GM03348 (cell line): ENCODE measurements at regions not wholly inside any gene's neighbourhood (a gene's known extent, or its start where the extent isn't known, plus 50 kb on each side); places are given as distances from the start of the nearest gene placed in this dataset.

Experiments
- DNase-seq: peaks from one replicate; pipeline ENCODE4 v3.0.0; 2012; ENCODE audit warnings: low spot score

DNA sequence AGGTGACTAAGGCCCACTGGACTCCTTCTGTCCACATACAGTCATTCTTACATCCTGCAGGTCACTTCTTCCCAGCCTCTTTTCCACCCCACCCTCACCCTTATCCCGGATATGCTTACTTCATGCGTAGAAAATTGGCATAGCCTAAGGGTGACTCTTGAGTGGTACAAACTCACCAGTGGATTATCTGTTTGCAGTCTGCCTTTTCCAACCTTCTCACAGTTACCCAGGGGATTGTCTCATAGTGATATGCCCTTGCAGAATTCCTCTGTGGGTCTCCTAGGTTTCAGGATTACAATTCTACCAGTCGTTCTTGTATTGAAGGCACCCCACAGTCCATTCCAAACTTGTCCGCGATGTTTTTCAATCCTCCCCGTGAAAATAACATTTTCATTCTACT, 752.9 kb upstream of the HS6ST1 start:
- no peak for DNase-seq

DNA sequence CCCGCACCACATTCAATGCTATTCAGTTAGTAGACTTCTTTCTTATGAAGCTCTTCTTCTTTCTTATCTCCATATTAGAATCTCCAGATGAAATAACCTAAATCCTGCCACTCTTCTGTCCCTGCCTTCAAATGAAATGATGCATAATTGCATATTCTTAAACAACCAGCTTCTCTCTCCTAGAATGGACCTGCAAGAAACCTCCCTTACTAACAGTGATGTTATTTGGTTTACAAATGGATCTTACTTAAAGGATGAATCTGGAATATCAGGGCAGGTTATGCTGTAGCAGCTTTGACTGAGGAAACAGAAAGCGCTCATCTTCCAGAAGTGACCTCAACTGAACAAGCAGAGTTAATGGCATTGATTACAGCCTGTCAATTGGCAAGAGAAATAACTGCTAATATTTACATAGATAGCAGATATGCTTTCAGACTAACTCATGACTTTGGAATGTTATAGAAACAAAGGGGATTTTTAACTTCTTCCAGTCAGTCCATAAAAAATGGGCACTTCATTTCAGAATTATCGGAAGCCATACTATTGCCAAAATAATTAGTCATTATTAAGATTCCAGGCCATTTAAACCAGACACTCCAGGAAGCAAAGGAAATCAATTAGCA, 755.7 kb upstream of the HS6ST1 start:
- no peak for DNase-seq

DNA sequence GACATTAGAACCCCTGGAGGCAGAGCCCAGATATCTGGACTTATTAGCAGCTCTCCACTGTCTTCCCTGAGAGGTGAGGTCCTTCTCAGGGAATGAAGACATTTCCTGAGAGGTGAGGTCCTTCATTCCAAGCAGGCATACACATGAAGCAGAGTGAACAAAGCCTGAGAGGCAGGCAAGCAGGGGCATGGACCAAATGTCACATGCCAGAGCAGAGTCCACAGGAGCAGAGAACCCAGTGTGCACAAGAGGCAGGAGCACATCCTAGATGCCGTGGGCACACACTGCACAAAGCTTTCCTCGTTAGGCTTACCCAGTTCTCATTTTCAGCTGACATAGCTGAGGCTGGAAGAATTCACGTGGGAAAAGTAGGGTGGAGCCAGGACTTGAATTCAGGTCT, 759.9 kb upstream of the HS6ST1 start:
- DNase-seq = no peak

DNA sequence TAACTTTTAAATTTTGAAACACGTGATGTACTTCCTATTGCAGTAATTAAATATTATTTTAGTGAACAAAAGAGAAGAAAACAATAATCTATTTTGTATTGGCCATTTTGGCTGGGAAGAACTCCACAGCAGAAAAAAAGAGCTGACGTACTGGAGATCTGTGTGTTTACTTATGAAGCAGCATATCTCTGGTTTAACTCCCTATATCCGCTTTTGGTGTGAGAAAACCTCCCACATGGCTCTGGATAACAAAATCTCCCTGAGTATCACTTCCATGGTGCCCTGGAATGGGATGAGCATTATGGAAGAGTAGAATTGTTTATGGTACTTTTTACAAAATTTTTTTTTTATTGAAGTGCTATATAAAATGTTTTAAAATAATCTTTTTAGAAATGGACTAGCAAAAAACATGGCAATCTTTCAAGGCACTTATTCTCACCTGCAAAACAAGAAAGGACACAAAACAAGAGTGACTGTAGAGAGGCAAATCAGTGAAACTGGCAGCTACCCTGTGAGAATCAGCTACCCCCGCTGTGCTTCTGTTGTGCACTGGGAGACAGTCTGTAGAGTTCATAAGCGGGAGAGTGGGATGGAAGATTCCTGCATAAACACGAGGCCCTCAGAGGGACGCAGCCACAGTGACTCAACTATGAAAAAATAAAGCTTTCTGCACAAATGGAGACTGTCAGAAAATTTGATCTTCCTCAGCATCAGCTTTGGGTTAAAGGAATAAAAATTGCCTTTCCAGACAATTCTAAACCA, 762.2 kb upstream of the HS6ST1 start:
- no peak for DNase-seq

DNA sequence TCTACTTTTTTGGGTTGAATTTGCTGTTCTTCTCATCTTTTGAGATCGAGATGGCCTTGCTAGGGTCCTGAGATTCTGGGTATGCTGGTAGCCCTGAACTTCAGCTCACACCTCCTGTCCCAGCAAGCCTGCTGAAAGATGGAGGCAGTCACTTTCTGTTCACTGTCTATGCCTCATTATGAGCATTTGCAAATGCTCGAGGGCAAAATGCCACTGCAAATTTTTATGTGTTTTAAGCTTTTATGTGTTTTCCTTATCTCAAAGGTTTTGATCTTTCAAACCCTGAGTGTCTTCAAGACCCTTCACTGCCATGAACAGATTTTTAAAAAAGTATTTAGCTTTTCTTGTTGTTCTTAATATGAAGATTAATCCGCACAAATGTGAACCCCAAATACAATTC, 766.7 kb upstream of the HS6ST1 start:
- no peak for DNase-seq

DNA sequence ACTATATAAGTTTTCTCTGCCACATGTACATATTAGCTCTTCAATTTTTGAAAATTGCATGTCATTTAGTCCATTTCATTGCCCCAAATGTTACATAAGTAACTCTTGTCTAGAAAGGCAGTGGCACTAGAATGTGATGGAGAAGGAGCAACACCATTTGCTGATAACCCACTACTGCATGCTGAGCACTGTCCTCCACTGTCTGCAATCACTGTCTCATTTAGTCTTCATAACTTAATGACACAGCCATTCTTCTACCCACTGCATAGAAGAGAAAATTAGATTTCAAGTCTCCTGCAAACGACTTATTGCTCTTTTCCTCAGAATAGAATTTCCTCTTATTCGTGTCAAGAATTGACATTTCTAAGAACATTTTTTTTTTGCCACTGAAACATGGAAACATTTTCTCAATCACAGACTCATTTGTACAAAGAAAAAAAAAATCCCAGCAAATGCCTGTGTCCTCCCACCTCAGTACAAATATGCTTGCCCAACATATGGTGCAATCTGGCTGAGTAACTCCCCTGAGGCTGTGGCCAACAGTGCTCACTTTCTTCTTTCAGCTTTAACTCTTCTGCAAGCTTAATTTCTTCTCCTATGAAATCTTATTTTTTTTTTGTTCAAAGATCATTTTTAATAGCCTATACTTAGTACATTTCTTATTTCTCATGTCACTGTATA, 768.6 kb upstream of the HS6ST1 start:
- peak; percentile 12 for DNase-seq

DNA sequence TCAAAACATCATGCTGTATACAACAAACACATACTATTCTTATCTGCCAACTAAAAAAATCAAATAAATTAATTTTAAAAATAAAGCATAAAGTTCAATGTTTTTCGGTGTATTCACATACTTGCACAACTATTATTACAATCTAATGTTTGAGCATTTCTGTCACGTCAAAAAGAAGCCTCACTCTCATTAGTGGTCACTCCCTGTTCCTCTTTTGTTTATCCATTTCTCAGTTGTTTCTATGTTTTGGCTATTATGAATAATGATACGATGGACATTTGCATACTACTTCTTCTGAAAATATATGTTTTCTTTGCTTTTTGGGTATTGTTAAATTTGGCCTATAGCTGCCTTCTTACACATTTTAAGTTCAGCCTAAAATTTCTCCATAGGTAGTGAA, 773.0 kb upstream of the HS6ST1 start:
- no peak for DNase-seq

DNA sequence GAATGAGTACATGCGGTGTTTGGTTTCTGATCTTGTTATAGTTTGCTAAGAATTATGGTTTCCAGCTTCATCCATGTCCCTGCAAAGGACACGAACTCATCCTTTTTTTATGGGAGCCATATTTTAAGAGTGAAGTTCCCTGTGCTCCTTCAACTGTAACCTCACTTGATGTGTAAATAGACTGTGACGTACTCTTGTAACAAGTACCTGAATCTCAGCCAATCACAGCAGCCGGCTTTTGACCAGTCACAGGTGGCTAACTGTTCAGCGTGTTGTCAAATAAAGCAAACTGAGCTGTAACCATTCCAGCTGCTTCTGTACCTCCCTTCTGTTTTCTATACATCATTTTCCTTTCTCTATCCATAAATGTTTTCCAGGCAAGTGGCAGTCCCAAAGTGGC, 774.3 kb upstream of the HS6ST1 start:
- no peak for DNase-seq

DNA sequence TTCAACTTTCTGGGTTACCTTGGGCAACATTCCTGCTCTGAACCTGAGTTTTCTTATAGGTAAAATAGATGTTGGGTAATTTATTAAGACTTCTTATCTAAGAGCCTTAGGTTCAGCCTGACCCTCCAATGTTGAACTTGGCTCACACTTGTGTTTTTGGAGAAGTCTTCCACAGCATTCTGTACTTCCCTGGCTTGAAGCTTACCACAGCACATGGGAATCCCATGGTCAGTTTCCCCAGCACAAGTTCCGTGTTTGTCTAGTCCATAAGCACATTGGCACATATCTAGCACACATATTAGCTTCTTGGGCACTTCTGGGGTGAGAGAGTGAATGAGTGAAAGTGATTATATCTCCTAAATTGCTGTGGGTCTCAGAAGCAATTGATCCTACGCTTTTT, 782.5 kb upstream of the HS6ST1 start:
- DNase-seq = no peak

DNA sequence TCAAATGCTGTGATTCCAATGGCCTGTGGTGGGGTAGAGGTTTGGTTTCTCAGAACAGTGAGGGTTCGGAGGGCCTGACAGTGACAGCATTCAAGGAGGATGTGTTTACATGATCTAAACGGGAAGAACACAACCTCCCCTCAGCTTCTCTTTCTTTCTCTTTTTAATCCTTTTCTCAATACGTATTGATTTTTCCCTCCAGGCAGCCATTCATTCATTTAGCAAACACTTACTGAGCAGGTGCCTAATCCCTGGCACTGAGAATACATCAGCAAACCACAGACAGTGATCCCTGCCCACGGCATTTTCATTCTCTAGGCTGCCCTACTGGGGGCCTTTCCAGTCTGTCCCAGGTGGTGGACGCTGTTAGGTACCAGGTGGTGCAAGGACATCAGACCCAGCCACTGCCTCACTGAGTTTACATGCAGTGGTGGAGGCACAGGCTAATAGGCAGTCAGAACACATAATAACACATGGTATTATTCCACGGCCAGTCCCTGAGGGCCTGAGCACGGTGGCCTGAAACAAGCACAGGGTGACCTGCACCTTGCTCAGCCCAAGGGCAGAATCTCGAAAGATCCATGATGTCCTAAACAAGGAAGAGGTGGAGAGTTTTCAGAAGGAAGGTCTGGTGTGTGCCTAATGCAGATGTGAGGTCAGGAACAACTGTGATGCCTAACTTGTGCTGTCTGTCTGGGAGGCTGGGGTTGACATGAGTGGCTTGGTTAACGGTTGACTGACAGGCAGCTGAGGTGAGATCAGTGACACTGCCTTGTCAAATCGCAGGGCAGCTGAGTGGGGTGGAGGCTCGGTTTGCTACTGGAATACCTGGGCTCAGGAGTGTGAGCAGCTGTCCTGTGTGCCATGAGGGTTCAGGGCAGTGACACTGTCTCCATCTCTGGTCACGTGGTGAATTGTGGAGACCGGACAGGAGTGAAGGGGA, 785.5 kb upstream of the HS6ST1 start:
- DNase-seq = no peak

DNA sequence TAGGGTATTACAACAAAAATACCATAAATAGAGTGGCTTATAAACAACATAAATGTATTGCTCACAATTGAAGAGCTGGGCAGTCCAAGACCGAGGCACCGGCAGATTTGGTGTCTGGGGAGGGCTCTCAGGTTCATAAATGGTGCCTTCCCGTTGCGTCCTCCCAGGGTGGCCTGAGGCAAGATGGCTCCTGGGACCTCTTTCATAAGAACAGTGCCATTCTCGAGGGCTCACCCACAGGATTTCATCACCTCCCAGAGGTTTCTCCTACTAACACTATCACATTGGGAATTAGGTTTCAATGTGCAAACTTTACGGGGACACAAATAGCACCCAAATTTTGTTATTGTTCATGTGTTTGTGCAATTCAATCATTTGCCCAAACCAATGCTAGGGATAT, 793.5 kb upstream of the HS6ST1 start:
- DNase-seq = no peak

DNA sequence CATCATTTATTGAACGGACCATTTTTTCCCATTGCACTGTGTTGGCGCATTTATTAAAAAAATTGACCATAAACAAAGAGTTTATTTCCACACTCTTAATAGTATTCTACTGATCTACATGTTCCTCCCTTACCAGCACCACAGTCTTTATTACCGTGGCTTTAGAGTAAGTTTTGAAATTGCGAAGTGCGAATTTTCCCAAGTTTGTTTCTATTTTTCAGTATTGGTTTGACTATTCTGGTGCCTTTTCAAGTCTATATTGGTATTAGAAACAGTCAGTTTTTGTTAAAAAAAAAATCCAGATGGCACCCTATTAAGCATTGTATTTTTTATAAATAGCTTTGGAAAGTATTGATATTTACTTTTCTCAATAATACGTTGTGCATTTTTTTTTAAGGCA, 795.1 kb upstream of the HS6ST1 start:
- DNase-seq = no peak

DNA sequence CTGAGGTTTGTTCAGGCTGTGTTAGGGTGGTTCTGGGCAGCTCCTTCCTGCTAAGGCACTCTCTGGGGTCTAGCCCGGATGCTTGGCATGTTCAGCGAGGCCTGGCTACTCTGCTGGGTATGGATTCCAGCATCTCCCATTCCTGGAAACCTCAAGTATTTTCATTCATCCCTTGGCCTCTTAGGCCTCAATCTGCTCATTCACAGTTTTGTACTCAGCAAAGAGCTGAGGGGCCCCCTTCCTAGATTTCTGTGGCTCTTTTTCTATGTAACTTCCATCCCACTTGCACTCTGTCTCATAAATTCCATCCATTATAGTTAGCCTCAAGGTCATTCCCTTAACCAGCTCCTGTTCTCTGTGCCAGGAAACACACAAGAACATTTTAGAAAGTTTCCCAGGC, 798.8 kb upstream of the HS6ST1 start:
- DNase-seq = no peak

DNA sequence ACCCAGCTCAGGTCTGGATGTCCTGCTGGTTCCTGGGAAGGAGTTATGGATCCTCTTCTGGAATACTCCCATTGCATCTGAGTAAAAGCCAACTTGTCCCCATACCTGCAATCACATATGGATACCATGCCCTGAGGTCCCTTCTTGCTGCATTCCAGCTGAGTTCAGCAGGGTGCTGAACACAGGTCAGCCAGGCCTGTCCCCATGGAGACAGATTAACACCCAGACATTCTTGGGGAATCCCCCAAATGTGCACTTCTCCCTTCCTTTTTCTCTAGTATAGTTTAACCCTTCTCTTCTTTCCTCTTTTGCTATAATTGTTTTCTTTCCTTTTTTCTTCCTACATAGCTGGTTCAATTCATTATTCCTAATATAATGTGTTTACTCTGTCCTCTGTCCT, 799.6 kb upstream of the HS6ST1 start:
- no peak for DNase-seq

DNA sequence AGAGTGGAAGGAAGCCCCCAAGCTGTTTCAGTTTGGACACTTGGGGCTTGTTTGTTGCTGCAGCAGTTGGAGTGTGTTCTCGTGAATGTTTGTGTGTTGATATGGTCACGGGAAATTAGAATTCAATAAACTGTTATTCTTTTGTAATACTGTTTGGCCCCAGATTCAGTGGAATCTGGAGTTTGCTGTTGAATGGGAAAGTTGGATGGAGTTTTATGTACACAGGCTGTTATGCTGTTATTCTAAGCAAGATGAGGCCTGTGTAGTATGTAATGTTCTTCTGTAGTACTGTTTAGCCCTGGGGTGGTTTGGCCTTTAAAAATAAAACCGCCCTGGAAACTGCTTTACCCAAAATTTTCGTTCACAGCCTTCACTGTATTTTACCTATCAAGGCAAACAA, 810.4 kb upstream of the HS6ST1 start:
- no peak for DNase-seq

DNA sequence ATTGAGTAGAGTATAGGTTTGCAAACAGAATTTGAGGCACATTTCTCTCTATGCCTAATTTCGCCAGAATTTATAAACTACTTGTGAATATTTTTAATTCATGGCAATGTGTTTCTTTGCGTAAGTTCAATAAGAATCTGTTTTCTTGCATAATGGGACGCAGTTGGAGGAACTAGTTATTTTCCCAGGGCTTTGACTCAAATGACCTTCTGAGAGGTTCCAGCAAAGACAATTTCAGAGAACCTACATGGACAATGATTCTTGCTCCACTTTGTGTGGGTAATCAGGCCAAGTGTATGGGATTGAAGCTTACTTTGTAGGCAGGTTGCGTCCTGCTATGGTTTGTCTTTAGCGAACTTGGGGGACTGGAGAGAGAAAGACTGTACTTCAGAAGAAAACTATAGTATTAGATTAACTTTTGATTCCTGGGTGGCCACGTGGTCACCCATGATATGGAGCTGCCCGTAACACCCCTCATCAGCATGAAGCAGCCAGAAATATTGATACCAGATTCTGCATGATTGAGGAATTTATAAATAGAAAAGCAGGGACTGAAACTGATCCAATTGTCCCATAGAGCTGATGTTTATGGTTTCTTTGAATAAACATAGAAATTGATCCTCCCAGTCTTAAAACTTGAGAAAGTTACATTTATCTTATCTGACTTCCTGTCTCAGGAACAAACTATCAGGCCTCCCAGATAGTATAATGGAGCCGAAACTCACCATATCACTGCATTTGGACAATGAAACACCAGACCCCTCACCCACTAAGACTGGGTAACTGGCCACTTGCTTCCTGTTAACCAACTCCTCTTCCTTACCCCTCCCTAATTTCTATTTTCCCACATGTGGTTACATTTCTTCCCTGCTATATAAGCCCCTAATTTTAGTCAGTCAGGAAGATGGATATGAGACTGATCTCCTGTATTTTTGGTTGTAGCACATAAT, 815.3 kb upstream of the HS6ST1 start:
- DNase-seq = no peak

DNA sequence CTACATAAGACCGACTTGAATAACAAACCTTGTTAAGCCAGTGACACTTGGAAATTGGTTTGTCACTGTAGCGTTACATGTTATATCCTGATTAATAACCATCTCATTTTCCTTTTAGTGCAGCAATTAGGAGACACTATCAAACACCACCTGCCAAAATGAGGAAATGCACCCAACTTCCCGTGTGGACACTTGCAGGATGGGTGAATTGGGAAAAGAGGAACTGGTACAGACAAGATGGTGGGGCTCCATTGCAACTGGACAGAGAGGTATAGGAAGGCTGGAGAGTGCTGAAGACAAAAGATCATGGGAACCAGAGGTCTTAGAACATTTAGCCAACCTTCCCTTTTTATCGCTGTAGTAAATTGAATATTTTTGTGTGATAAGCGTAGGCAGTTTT, 816.3 kb upstream of the HS6ST1 start:
- DNase-seq = no peak

DNA sequence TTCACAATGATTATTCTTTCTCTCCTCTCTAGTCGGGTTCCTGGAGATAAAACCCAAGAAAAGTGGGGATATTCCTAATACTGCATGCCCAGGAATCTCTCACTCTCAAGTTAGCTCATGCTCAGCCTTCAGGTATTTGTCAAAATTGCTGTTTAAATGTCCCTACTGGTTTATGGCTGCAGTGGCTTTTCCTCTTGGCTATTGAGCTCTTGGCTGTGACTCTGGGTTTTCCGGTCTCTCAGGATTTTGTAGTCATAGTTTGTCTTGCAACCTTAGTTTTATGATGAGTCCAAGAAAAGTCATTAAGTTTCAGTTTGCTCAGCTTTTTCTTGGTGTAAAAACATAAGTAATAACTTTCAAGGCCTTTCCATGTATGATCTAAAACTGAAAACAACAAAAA, 820.7 kb upstream of the HS6ST1 start:
- DNase-seq = no peak

DNA sequence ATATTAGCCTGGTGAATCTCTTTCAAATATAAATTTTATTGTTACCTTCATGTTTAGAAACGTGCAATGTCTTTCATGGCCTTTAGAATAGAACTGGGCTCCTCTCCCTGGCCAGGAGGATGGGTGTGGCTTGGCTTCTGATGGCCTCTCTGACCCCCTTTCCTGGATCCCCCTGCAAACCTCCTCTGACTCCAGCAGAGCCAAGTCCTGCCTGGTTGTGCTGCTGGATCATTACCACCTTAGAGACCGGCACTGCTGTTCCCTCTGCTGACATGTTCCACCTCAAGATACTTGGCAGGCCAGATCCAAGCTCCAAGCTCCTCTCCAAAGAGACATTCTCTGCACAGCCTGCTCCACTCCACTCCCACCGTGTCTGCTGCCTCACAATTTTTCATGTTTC, 823.8 kb upstream of the HS6ST1 start:
- DNase-seq = no peak

DNA sequence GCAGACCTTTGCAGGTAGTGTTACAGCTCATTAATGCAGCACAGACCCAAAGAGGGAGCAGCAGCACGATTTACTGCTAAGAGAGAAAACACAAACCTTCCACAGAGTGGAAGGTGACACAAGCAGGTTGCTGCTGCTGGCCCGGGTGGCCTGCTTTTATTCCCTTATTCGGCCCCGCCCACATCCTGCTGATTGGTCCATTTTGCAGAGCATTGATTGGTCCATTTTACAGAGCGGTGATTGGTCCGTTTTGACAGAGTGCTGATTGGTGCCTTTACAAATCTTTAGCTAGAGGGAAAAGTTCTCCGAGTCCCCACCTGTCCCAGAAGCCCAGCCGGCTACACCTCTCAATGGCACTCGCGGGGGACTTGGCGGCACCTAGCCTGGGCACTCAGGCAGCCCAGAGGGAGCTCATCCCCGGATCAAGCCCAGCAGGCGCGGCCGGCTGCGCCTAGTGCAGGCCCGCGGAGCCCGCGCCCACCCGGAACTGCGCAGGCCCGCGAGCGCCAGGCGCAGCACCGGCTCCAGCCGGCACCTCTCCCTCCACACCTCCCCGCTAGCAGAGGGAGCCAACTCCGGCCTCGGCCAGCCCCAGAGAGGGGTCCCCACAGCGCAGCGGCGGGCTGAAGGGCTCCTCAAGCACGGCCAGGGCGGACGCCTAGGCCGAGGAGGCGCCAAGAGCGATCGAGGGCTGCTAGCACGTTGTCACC, 825.6 kb upstream of the HS6ST1 start:
- DNase-seq = no peak

DNA sequence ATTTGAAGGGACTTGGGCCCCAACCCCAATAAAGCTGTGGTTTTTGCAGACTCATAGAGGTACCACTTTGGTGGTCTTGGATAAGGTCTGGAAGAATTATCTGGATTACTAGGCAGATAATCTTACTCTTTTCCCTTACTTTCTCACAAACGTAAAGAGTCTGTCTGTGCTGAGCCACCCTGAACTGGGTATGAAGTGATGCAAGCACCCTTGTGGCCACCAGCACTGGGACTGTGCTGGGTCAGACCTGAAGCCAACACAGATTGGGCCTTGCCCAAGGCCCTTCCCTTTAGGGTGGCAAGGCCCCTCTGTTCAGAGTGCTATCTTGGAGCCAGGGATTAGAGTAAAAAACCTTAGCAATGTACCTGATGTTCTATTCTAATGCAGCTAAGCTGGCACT, 827.0 kb upstream of the RAB6C start:
- no peak for DNase-seq
